ENCODE measurements at regions not wholly inside any gene's neighbourhood (a gene's known extent, or its start where the extent isn't known, plus 50 kb on each side); places are given as distances from the start of the nearest gene placed in this dataset.

DNA sequence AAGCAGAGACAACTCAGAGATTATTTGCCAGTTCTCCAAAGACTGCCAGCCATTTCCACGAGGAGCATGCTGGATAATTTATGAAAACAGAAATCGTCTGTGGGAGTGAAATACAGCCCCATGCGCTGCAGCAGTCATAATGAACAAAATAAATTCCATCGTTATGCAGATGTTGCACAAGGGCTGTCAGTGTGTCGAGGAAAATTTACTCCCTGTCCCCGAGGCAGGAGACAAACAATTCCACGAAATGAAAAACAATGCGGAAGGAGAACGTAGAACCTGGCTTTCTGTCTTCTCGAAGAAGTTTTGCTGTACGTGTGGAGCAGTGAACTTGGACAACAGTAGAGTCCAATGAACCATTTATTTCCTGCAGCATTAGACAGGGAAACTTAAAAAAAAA, 399.4 kb downstream of the CD83 start (continued):
- TF ChIP-seq ZBTB33 (IDR thresholded peaks at IDR 0.05; ENCODE audit: extremely low read depth, insufficient replicate concordance, low read length), result no peak
- TF ChIP-seq, protein P1, sequence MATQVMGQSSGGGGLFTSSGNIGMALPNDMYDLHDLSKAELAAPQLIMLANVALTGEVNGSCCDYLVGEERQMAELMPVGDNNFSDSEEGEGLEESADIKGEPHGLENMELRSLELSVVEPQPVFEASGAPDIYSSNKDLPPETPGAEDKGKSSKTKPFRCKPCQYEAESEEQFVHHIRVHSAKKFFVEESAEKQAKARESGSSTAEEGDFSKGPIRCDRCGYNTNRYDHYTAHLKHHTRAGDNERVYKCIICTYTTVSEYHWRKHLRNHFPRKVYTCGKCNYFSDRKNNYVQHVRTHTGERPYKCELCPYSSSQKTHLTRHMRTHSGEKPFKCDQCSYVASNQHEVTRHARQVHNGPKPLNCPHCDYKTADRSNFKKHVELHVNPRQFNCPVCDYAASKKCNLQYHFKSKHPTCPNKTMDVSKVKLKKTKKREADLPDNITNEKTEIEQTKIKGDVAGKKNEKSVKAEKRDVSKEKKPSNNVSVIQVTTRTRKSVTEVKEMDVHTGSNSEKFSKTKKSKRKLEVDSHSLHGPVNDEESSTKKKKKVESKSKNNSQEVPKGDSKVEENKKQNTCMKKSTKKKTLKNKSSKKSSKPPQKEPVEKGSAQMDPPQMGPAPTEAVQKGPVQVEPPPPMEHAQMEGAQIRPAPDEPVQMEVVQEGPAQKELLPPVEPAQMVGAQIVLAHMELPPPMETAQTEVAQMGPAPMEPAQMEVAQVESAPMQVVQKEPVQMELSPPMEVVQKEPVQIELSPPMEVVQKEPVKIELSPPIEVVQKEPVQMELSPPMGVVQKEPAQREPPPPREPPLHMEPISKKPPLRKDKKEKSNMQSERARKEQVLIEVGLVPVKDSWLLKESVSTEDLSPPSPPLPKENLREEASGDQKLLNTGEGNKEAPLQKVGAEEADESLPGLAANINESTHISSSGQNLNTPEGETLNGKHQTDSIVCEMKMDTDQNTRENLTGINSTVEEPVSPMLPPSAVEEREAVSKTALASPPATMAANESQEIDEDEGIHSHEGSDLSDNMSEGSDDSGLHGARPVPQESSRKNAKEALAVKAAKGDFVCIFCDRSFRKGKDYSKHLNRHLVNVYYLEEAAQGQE (IDR thresholded peaks at IDR 0.05; ENCODE audit: low read depth), result no peak

GRCh38 chr6:14517516-14518105, 400.0 kb downstream of the CD83 start:
- no peak for ATAC-seq
- Histone ChIP-seq H3K9me3 (ENCODE audit: control insufficient read depth in 1 of 2, insufficient read depth in 1 of 2, low read depth in 1 of 2, low read length in 2 of 2) (no peaks in the 10 kb centered on the region), H4K20me1 (ENCODE audit: insufficient read depth) (no peaks in the 10 kb centered on the region), H3K36me3 (ENCODE audit: control insufficient read depth in 1 of 2, insufficient read depth in 2 of 2, low read length in 2 of 2) (no peaks in the 10 kb centered on the region), H3K9me2 (ENCODE audit: insufficient read depth) (no peaks in the 10 kb centered on the region), H3K4me3 (replicated peaks in 1 of 2; ENCODE audit: low read depth in 1 of 2, low read length in 2 of 2) (no peak overlapping the region), H3K79me2 (ENCODE audit: insufficient read depth, low read length) (no peaks in the 10 kb centered on the region), H3K27ac (ENCODE audit: low read depth, low read length) (no peak overlapping the region), H3K4me2 (ENCODE audit: low read length) (no peak overlapping the region), H3K9ac (ENCODE audit: low read length) (no peak overlapping the region), H2AFZ (ENCODE audit: low read depth, low read length, poor library complexity, severe bottlenecking) (no peak overlapping the region), H3K4me1 (ENCODE audit: control insufficient read depth in 1 of 2, insufficient read depth in 2 of 2, low read length in 2 of 2) (no peaks in the 10 kb centered on the region), H3K27me3 (ENCODE audit: insufficient read depth, low read length) (no peaks in the 10 kb centered on the region)
- ChIA-PET RAD21 (ENCODE audit: low non-redundant PET in 1 of 2, low total read pairs in 2 of 2, uncharacterized antibody in 2 of 2, unreplicated experiment in 2 of 2) (no interaction called here), CTCF (no interaction called here), POLR2A (no interaction called here)
- intact Hi-C loops (cut with micrococcal nuclease), result no loop called here
- no peak for DNase-seq (ENCODE audit: low read depth, low spot score)
- no TSS peak for BruUV-seq (replicated peaks)
- no peak for TF ChIP-seq CEBPB (IDR thresholded peaks at IDR 0.05; ENCODE audit: low read depth)
- TF ChIP-seq, protein P1 (IDR thresholded peaks at IDR 0.05; ENCODE audit: low read depth), result no peak
- TF ChIP-seq ELF1 (IDR thresholded peaks at IDR 0.05; ENCODE audit: borderline replicate concordance, low read depth), result no peak
- TF ChIP-seq YY1 (IDR thresholded peaks at IDR 0.05; ENCODE audit: extremely low read depth, insufficient replicate concordance, low read depth, low read length), result no peak
- no peak for TF ChIP-seq CBX3 (IDR thresholded peaks at IDR 0.05; ENCODE audit: low read depth)
- no peak for TF ChIP-seq SRF (IDR thresholded peaks at IDR 0.05; ENCODE audit: low read depth)
- TF ChIP-seq EGR1 (IDR thresholded peaks at IDR 0.05; ENCODE audit: low read depth), result no peak
- TF ChIP-seq ZNF274 (IDR thresholded peaks at IDR 0.05; ENCODE audit: low read depth, low read length), result no peak
- TF ChIP-seq POLR2AphosphoS5 (IDR thresholded peaks at IDR 0.05; ENCODE audit: low read depth, low read length), result no peak
- no peak for TF ChIP-seq ZBTB33 (IDR thresholded peaks at IDR 0.05; ENCODE audit: extremely low read depth, insufficient replicate concordance, low read length)
- TF ChIP-seq POLR2A (IDR thresholded peaks at IDR 0.05; ENCODE audit: borderline replicate concordance, extremely low read depth, insufficient read depth, insufficient read length), result no peak
- no peak for TF ChIP-seq SP1 (IDR thresholded peaks at IDR 0.05; ENCODE audit: low read depth)

Measured in HCT116 (cell line).